Mesenteric fat pad (tissue), 1 donor: ENCODE measurements at regions not wholly inside any gene's neighbourhood (a gene's known extent, or its start where the extent isn't known, plus 50 kb on each side); places are given as distances from the start of the nearest gene placed in this dataset.

ENCODE experiments used
- DNase-seq: peaks from one replicate; pipeline ENCODE4 v3.0.0-alpha.2; 2020; ENCODE audit warnings: low spot score
- donor health status: DM: yes; HTN: yes; CAD: no.

- no peak for DNase-seq
Measured at GRCh38 chr6:105851606-105852005, 234.5 kb upstream of the PRDM1 start.

DNA sequence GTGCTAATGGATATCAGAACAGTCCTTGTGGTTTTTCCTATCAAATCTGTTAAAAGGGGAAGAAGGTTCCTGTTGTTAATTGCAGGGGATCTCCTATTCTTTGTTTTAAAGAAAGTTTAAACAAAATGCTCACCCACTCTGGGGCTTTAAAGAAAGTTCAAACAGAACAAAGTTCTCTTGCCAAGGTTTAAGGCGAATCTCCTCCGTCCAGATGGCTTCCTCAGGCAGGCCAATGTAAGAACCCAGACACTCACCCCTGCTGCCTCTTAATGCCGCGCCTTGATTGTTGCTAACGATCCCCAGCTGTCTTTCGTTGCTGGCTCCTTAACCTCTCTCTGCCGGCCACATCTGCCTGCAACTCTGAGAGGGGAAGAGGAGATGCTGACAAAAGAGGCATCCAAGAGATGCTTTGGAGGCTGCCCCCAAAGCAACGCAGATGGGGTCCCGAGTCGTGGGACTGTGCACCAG, 235.0 kb upstream of the PRDM1 start:
- DNase-seq = no peak

DNA sequence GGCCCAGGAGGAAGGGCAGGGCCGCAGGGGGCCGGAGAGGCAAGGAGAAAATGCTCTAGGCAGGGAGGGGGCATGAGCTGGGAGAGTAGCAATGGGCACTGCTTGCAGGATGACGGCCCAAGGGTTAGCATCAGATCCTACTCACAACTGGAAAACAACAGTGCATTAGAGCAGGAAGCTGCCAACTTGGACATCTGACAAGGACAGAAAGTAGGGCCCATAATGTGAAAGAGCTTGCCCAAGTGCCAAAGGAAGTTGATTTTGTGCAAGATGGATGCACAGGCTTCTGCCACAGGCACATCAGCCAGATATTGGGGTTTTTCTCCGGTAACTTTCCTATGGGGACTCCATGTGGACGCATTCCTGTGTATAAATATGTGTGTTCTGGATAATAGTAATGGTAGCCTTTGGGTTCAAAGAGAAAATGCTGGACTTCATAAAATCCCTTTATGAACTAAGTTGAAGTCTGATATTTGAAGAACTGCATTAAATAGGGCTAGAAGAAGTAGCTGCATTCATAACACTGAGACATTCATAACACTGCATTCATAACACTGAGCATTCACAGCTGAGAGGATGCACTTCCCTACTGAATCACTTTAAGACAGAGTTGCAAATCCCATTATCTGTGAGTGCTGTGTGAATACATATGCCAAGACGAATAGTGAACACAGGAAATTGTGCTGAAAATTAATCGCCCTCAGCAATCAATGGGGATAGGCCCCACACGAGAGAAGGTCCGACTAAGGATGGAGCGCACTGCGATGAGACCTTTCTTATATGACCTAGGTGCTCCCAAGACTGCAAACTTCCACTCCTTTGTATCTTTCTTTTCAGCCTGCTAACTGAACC, 235.6 kb upstream of the PRDM1 start:
- no peak for DNase-seq

DNA sequence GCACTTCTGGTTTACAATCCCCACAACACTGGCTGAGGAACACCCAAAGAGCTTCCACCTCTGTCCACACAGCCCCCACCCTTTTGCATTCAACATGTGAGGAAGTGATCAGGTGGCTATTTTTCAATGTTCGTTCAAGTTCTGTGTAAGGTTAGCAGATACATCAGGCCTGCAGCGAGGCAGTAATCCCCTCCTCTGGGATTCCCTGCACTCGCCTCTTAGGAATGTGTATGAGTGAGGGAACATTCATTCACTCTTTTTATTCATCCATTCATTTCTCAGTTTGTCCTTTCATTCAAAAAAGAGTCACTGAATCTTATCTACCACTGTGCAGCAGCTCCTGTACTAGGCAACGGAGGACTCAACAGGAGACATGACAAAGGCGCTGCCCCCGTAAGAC, 236.4 kb upstream of the PRDM1 start:
- no peak for DNase-seq

DNA sequence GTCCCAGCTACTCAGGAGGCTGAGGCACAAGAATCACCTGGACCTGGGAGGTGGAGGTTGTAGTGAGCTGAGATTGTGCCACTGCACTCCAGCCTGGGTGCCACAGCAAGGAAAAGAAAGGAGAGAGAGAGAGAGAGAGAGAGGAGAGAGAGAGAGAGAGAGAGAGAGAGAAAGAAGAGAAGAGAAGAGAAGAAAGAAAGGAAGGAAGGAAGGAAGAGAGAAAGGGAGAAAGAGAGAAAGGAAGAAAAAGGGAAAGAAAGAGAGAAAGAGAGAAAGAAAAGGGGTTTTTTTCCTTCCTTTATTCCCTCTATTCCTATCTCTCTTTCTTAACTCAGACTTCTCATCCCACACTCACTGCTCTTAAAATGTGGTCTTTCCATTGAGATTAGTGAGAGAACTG, 238.7 kb upstream of the PRDM1 start:
- DNase-seq = no peak

DNA sequence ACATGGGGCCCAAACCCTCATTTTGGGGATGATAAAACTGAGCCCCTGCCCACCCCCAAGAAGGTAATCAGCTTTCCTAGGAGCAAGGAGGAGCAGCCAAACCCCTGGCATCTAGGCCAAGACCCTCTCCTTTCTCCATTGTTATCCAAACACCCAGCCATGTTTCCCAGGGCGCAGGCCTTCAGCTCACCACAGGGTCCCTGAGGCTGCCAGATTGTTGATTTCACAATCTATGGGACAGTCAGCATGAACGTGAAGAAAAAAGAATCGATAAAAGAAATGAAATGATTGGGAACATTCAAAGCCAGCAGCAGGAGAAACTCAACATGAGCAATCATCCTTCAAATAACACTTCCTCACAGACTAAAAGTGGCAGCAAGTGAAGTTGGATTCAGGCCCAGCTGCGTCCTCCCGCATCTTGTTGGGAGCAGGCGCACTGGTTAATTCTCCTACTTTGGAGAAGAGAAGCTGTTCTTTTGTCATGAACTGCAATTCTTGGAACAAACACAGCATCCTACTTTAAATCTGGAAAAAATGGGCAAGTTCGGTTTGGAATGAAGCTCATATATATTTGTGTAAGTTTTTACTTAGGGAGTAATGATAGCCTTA, 241.8 kb upstream of the PRDM1 start:
- DNase-seq = no peak

DNA sequence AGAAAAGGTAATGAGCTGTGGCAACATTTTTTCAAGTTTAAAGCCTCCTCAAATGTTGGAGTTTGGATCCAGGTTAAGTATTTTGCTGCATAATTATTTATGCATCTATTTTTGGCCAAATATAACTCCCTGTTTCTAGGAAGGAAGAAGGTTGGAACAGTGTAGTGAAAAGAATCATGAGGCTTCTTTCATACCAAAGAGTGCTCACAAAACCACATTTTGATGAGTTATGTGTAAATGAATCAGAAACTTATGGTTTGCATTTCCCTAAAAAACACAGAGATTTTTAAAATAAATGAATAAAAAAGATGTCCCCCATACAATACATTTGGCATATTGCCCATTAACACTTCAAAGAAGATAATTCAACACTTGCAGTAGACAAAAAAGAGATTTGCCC, 246.9 kb upstream of the PRDM1 start:
- DNase-seq = no peak

- no peak for DNase-seq
Measured at GRCh38 chr6:105838171-105838570, 248.0 kb upstream of the PRDM1 start.

- DNase-seq = no peak
Measured at GRCh38 chr6:105836889-105837288, 249.2 kb upstream of the PRDM1 start.

DNA sequence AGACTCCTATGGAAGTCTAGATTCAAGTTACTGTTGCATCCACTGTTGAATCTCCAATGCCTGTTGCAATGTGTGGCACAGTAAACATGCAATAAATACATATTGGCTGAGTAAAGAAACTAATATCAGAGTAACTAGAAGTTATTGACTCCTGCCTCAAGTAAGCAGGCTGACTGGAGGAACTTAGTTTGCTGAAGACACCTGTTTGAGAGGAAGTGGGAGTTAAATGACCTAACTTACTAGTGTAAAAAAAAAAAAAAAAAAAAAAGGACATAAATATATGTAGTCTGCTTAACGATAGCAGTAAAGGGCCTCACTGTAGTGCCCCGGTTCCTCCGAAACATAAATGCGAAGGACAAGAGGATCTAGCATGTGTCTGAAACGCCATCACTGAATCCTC, 249.8 kb upstream of the PRDM1 start:
- DNase-seq = no peak

DNA sequence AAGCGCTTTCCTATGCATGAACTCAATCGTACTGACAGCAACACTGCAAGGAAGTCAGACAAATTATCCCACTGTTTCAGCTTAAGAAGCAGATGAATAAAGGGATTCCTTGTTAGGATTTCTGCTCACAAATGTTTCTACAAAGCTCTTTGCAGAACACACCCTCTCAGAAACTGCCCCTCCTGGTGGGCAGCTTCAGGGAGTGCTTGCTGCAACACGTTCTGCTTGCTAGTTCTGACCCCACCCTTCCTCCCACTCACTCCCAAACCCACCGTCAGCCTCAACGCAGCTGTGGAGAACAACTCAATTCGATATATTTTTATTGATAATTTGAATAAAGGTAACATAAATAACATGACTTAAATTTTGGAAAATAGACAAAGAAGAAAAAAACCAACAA, 250.8 kb upstream of the PRDM1 start:
- no peak for DNase-seq

GRCh38 chr6:105833959-105834947, 251.9 kb upstream of the PRDM1 start:
- DNase-seq = no peak

GRCh38 chr6:105832313-105832761, 253.8 kb upstream of the PRDM1 start:
- DNase-seq = no peak

GRCh38 chr6:105831311-105832097, 254.6 kb upstream of the PRDM1 start:
- no peak for DNase-seq

- DNase-seq = no peak
Measured at GRCh38 chr6:105825210-105825609, 260.9 kb upstream of the PRDM1 start.

- no peak for DNase-seq
Measured at GRCh38 chr6:105824732-105825131, 261.4 kb upstream of the PRDM1 start.

DNA sequence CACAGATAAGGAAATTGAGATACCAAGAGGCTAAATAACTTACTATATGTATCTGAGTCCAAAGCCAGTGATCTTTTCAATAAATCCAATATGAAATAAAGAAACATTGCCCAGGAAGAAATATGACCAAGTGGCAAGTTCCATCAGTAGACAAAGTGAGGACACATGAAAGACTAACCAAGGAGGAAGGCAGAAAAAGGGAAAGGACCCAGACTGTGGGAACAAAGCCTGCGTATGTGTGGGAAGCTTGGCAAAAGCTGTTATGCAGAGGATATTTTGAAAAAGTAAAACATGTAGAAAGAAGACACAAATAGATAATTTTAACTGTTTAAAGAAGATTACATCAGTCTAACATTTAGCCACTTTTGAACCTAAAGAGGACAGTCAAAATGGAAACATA, 264.4 kb upstream of the PRDM1 start:
- no peak for DNase-seq

DNA sequence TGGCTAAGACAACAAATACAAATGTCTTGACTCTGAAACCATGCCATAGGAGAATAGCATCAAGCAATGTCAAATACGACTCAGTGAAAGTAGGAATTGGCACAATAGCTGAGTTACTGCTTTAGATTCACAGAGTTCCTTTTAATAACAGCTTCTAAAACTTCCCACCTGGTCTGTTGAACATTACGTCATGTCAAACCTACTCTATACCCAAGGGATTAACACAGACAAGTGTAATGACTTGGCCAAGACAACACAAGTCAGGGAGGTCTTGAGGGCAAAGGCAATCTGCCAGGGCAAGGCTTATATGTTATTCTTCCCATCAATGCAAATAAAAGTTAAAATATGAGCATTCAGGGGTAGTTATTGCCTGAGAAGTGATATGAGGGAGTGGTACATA, 265.1 kb upstream of the PRDM1 start:
- DNase-seq = no peak

- DNase-seq = no peak
Measured at GRCh38 chr6:105819745-105820144, 266.4 kb upstream of the PRDM1 start.

- no peak for DNase-seq
Measured at GRCh38 chr6:105818505-105818904, 267.6 kb upstream of the PRDM1 start.

DNA sequence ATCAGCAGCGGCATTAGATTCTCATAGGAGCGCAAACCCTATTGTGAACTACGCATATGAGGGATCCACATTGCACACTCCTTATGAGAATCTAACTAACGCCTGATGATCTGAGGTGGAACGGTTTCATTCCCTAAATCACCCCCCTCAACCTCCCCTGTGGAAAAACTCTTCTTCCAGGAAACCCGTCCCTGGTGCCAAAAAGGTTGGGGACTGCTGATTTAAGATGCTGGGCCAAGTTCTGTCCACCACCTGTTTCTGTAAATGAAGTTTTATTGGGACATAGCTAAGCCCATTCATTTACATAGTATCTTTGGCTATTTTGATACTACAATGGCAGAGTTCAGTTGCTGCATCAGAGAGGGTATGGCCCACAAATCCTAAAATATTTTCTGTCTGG, 268.2 kb upstream of the PRDM1 start:
- DNase-seq = no peak
